SK-N-SH (cell line): ENCODE measurements at regions not wholly inside any gene's neighbourhood (a gene's known extent, or its start where the extent isn't known, plus 50 kb on each side); places are given as distances from the start of the nearest gene placed in this dataset.

Experiments
- CTCF ChIA-PET: fragments of 300-600, 350-600 bp; formaldehyde crosslinking; extraction: SDS; loops from one replicate; lab custom pipeline; 2021; lab: Yijun Ruan, JAX
- POLR2A ChIA-PET: fragments of 350-600 bp; sonication (Branson Sonifier 250); formaldehyde crosslinking; extraction: SDS; loops from one replicate; lab custom pipeline; 2020; ENCODE audit warnings: antibody characterized with exemption, inconsistent platforms; lab: Yijun Ruan, JAX
- DNase-seq: peaks from one replicate; pipeline ENCODE4 v3.0.0; 2012
- H2AFZ ChIP-seq: fragments of 200-600 bp; sonication (generic); 2 replicates; pipeline ENCODE4 v1.8.1; 2016; ENCODE audit warnings: antibody characterized with exemption, mild to moderate bottlenecking, low read depth
- H3F3A ChIP-seq: fragments of 200-600 bp; sonication (generic); replicated peaks from 2 replicates; pipeline ENCODE3; 2016; ENCODE audit warnings: antibody characterized with exemption, mild to moderate bottlenecking; ENCODE audit not compliant: insufficient read depth
- H3K27ac ChIP-seq, 2 experiments: fragments of 200-500 bp in 1 of 2; fragments of 200-600 bp in 1 of 2; sonication (Bioruptor generic) in 1 of 2; sonication (generic), shearing (Covaris generic) in 1 of 2; 2 replicates each; pipeline versions ENCODE4 v1.5.1 to v1.6.1; 2014 to 2016; ENCODE audit warnings: low read depth in 2 of 2, inconsistent platforms in 1 of 2, low read length in 1 of 2, mild to moderate bottlenecking in 1 of 2, mixed read lengths in 1 of 2
- H3K27me3 ChIP-seq: fragments of 200-600 bp; sonication (generic), shearing (Covaris generic); 2 replicates; pipeline ENCODE4 v1.6.1; 2016; ENCODE audit warnings: mixed run types; ENCODE audit not compliant: insufficient read depth
- H3K36me3 ChIP-seq, 2 experiments: fragments of 200-500 bp in 1 of 2; fragments of 200-600 bp in 1 of 2; sonication (Bioruptor generic) in 1 of 2; sonication (generic) in 1 of 2; replicated peaks in 1 of 2; 2 replicates each; pipeline versions ENCODE3 to v1.5.1; 2014 to 2016; ENCODE audit warnings: low read length in 1 of 2, mild to moderate bottlenecking in 1 of 2; ENCODE audit not compliant: insufficient read depth in 2 of 2, control insufficient read depth in 1 of 2
- H3K4me1 ChIP-seq, 2 experiments: fragments of 200-500 bp in 1 of 2; fragments of 200-600 bp in 1 of 2; sonication (Bioruptor generic) in 1 of 2; sonication (generic), shearing (Covaris generic) in 1 of 2; 2 replicates each; pipeline versions ENCODE4 v1.5.1 to v1.6.1; 2014 to 2016; ENCODE audit warnings: low read depth in 1 of 2, low read length in 1 of 2, mixed run types in 1 of 2; ENCODE audit not compliant: insufficient read depth in 2 of 2, control insufficient read depth in 1 of 2
- H3K4me2 ChIP-seq: fragments of 200-600 bp; sonication (generic), shearing (Covaris generic); 2 replicates; pipeline ENCODE4 v1.6.1; 2017; ENCODE audit warnings: mixed run types
- H3K4me3 ChIP-seq, 2 experiments: fragments of 200-500 bp in 1 of 2; fragments of 200-600 bp in 1 of 2; sonication (Bioruptor generic) in 1 of 2; sonication (generic), shearing (Covaris generic) in 1 of 2; 2 replicates each; pipeline versions ENCODE4 v1.5.1 to v1.8.1; 2014 to 2016; ENCODE audit warnings: low read depth in 2 of 2, inconsistent platforms in 1 of 2, low read length in 1 of 2, mild to moderate bottlenecking in 1 of 2, mixed read lengths in 1 of 2, moderate library complexity in 1 of 2
- H3K79me2 ChIP-seq: fragments of 200-600 bp; sonication (generic); 2 replicates; pipeline ENCODE4 v1.8.1; 2017; ENCODE audit warnings: mild to moderate bottlenecking; ENCODE audit not compliant: insufficient read depth
- H3K9ac ChIP-seq: fragments of 200-600 bp; sonication (generic); 2 replicates; pipeline ENCODE4 v1.6.1; 2017; ENCODE audit warnings: mixed run types
- H3K9me2 ChIP-seq: fragments of 200-600 bp; sonication (generic); 2 replicates; pipeline ENCODE4 v1.6.1; 2017; ENCODE audit warnings: mixed run types
- H3K9me3 ChIP-seq: fragments of 200-600 bp; sonication (generic); 2 replicates; pipeline ENCODE4 v1.6.1; 2017; ENCODE audit warnings: mixed run types, mild to moderate bottlenecking, moderate library complexity
- H4K20me1 ChIP-seq: fragments of 200-600 bp; sonication (generic); 2 replicates; pipeline ENCODE4 v1.6.1; 2017; ENCODE audit warnings: mild to moderate bottlenecking, mixed run types; ENCODE audit not compliant: insufficient read depth
- CTCF ChIP-seq: fragments of 200-600 bp; sonication (generic); IDR thresholded peaks from 2 replicates; pipeline ENCODE4 v1.6.1; 2017; ENCODE audit warnings: antibody characterized with exemption, mild to moderate bottlenecking, moderate library complexity
- ELF1 ChIP-seq: IDR thresholded peaks from 2 replicates; pipeline ENCODE4 v1.4.0; 2012
- IRF3 ChIP-seq: fragments of 150-350 bp; IDR thresholded peaks from 2 replicates; pipeline ENCODE4 v1.6.1; 2016; ENCODE audit warnings: mild to moderate bottlenecking, low read depth, low read length
- MAX ChIP-seq: IDR thresholded peaks from 2 replicates; pipeline ENCODE4 v1.4.0; 2012; ENCODE audit warnings: low read depth
- NRF1 ChIP-seq: IDR thresholded peaks from 2 replicates; pipeline ENCODE4 v1.6.1; 2012; ENCODE audit warnings: low read depth, mild to moderate bottlenecking, low read length
- POLR2AphosphoS5 ChIP-seq: IDR thresholded peaks from 2 replicates; pipeline ENCODE4 v1.6.1; 2012; ENCODE audit warnings: low read depth, low read length
- RAD21 ChIP-seq: IDR thresholded peaks from 2 replicates; pipeline ENCODE4 v1.6.1; 2012; ENCODE audit warnings: mild to moderate bottlenecking, low read length
- RCOR1 ChIP-seq: fragments of 150-350 bp; IDR thresholded peaks from 2 replicates; pipeline ENCODE4 v1.6.1; 2017; ENCODE audit warnings: antibody characterized with exemption, low read length
- RFX5 ChIP-seq: IDR thresholded peaks from 2 replicates; pipeline ENCODE4 v1.6.1; 2012; ENCODE audit warnings: mild to moderate bottlenecking, improper control_type of control experiment, low read length
- SIN3A ChIP-seq: IDR thresholded peaks from 2 replicates; pipeline ENCODE4 v1.6.1; 2012; ENCODE audit warnings: low read depth, mild to moderate bottlenecking, low read length, moderate library complexity, borderline replicate concordance
- SMC3 ChIP-seq: IDR thresholded peaks from 2 replicates; pipeline ENCODE4 v1.6.1; 2012; ENCODE audit warnings: low read depth, low read length, improper control_type of control experiment
- TAF1 ChIP-seq: IDR thresholded peaks from 2 replicates; pipeline ENCODE4 v1.6.1; 2012; ENCODE audit warnings: low read depth, mild to moderate bottlenecking, low read length, moderate library complexity, borderline replicate concordance
- TEAD4 ChIP-seq: IDR thresholded peaks from 2 replicates; pipeline ENCODE4 v1.4.0; 2012; ENCODE audit warnings: mild to moderate bottlenecking, borderline replicate concordance; ENCODE audit not compliant: insufficient read depth
- WGBS: methylation state at CpG from one replicate; pipeline ENCODE4 v1.1.6; 2017; ENCODE audit warnings: low lambda C conversion rate; 5-methylcytosine and 5-hydroxymethylcytosine counted together

- no peaks in the 10 kb centered on the region for H3K36me3 ChIP-seq
- ChIA-PET CTCF (interaction anchor here (0.5 to 3.0 kb wide), 30 partner anchors 9 to 989 kb away, joined by 3 to 57 read pairs (median 4); no protein-coding TSS in a partner anchor), POLR2A (no interaction called here)
- no peaks in the 10 kb centered on the region for H3K27me3 ChIP-seq
- H3K9ac ChIP-seq: no peak overlapping the region
- no peaks in the 10 kb centered on the region for H3K79me2 ChIP-seq
- peak; percentile 75 for DNase-seq
- H3K27ac ChIP-seq: no peak overlapping the region
- peaks cover 0 to 2% of the 10 kb centered on the region in 2 experiments; a peak in 1 of 4 replicates for H3K4me1 ChIP-seq
- H2AFZ ChIP-seq: no peak overlapping the region
- no peak overlapping the region for H3K4me2 ChIP-seq
- TF ChIP-seq TAF1: no peak
- TF ChIP-seq POLR2AphosphoS5: no peak
- TF ChIP-seq RFX5: no peak
- 0 out of 2 replicates have a peak, but pooled peaks have one; percentile 25 for TF ChIP-seq RCOR1
- TF ChIP-seq SMC3: peak; percentile 99
- TF ChIP-seq CTCF: peak; percentile 84
- 0 out of 2 replicates have a peak, but pooled peaks have one; percentile 17 for TF ChIP-seq NRF1
- no peak for TF ChIP-seq TEAD4
- no peak for TF ChIP-seq SIN3A
- TF ChIP-seq ELF1: no peak
- TF ChIP-seq RAD21: peak; percentile 97
- no peak for TF ChIP-seq IRF3
- no peaks in the 10 kb centered on the region for H3K9me3 ChIP-seq
- H3F3A ChIP-seq: no peaks in the 10 kb centered on the region
- H3K9me2 ChIP-seq: no peaks in the 10 kb centered on the region
- H4K20me1 ChIP-seq: no peaks in the 10 kb centered on the region
- no peak overlapping the region; a peak in 1 of 4 replicates for H3K4me3 ChIP-seq
- WGBS: 10% methylated on average over 6 of the region's 6 CpGs
Measured at GRCh38 chr6:87929843-87930288, 117.8 kb upstream of the SPACA1 start.

DNA sequence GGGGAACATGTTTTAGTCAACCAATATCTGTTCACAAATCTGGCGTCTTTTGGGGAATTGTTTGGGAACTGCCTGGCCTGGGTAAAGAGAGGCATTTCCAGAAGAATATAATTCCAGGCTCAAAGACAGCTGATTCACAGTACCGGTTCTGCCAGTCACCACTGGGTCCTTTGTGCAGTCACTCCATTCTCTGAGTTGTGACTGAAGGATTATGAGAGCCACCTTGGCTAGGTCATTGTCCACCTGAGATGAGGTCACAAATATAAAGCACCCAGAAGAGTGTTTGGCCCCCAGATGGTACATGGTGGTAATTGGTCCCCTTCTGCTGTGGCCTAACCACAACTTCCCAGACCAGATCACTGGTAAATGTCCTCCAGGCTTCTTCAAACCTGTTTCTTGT, 121.0 kb upstream of the SPACA1 start:
- H3K4me3 ChIP-seq: no peak overlapping the region
- no peaks in the 10 kb centered on the region for H3F3A ChIP-seq
- CTCF ChIA-PET: interaction anchor here (0.9 to 2.1 kb wide), 3 partner anchors 9 to 944 kb away, joined by 3 to 9 read pairs (median 3); no protein-coding TSS in a partner anchor
- H3K4me1 ChIP-seq: peaks cover 0 to 2% of the 10 kb centered on the region in 2 experiments; a peak in 1 of 4 replicates
- no peaks in the 10 kb centered on the region for H4K20me1 ChIP-seq
- no peaks in the 10 kb centered on the region for H3K27me3 ChIP-seq
- H3K79me2 ChIP-seq: no peaks in the 10 kb centered on the region
- no peak overlapping the region for H2AFZ ChIP-seq
- TF ChIP-seq MAX: no peak
- TF ChIP-seq ELF1: no peak
- DNase-seq: no peak
- H3K9ac ChIP-seq: no peak overlapping the region
- H3K9me3 ChIP-seq: no peaks in the 10 kb centered on the region
- no peaks in the 10 kb centered on the region for H3K9me2 ChIP-seq
- H3K27ac ChIP-seq: no peak overlapping the region
- 65% methylated on average over 2 of the region's 2 CpGs for WGBS
- POLR2A ChIA-PET: no interaction called here
- H3K4me2 ChIP-seq: no peak overlapping the region
- no peaks in the 10 kb centered on the region for H3K36me3 ChIP-seq
